GM18873 (cell line): ENCODE measurements at regions not wholly inside any gene's neighbourhood (a gene's known extent, or its start where the extent isn't known, plus 50 kb on each side); places are given as distances from the start of the nearest gene placed in this dataset.

Experiments
- ATAC-seq: cut with Tn5 transposase; IDR thresholded peaks from one replicate; pipeline ENCODE4 v1.9.1; 2021; ENCODE audit warnings: mild to moderate bottlenecking, moderate library complexity, moderate number of reproducible peaks; ENCODE audit not compliant: unreplicated experiment, low FRiP score

DNA sequence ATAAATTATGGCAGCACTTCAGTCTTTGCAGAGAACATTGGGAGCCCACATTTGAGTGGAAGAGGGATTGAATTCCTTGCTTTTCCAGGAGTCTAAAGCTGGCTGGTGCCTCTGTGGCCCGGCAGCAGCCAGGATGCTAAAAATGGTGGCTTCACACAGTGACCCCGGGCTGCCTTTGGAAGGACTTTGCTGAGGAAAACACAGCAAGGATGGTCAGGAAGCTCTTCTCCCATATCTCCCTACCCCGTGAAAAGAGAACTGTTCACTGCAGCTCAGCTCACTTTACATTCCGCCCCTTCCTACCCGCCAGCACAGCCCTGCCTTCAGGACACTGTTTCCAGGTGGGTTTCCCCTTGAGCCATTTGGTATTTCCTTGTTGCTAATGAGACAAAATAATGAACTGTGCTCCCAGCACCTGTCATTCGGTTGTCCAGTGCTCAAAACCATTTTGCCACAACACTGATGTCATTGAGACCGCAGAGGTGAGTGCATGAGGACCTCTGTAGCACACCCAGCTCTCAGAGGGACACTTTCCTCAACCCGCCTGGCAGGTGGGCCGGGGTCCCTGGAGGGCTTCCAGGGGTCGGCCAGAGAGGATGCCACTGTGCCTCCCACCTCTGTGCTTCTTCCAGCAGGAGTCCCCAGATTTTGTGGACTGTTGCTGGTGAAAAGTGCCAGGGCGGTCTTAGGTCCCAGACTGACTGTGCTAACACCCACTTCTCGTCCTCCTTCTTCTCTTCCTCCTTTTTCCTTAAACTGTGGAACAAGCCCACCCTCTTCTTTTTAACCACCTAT lies 255.7 kb upstream of the PPP2R2D start:
- ATAC-seq = no peak

DNA sequence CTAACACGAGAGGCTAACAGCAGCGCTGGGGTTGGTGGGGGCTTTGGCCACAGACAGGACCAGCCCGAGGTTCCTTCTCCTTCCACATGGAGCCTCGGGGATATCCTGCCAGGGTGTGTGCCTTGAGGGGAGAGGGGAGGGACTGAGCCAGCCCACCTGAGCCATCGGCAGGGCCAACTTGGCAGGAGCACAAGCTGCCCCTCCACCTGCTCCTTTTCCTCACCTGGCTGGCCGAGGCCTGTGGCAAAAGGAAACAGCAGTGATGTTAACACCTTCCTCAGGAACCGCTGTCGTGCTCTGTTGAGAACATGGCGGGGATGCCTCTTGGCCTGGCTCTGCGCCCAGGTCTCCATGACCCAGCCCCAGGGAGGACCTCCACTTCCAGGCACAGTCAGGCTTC lies 255.1 kb upstream of the PPP2R2D start:
- no peak for ATAC-seq

DNA sequence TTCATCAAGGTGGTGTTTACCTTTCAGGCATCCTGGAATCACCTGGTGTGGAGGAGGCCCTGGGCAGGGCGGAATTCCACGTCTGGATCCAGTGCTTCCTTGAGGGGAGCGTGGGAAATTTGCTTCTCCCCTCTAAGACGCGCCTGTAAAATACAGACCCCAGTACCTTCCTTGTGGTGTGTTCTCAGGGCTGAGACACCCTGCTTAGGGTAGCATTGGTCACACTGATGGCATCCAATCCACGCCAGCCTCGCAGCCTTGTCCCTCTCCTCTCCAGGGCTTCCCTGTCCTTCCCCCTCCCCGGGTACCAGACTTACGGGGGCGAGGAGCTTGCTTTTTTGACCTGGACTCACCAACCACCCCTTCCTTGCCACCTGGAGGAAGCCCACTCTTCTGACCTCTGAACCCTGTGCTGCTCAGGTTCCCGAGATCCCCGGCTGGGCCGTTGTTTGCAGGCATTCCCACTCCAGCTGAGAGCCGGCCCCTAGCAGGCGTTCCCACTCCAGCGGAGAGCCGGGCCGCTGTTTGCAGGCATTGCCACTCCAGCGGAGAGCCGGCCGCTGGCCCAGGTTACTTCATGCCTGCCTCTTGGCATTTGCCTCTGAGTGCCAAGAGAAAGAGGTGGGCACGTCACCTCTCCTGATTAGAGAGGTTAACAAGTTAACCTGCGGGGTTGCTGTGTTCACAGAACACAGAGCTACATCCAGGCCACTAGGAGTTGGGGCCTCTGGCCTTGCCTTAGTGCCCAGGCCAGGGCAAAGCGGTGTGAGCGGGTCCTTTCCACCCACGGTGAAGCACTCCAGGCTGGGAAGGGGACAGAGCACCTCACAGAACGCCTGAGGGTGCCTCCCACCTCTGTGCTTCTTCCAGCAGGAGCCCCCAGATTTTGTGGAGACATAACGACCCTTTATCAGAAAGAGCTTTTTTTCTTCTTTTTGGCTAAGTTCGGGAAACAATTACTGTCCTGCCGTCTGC lies 254.0 kb upstream of the PPP2R2D start:
- no peak for ATAC-seq

DNA sequence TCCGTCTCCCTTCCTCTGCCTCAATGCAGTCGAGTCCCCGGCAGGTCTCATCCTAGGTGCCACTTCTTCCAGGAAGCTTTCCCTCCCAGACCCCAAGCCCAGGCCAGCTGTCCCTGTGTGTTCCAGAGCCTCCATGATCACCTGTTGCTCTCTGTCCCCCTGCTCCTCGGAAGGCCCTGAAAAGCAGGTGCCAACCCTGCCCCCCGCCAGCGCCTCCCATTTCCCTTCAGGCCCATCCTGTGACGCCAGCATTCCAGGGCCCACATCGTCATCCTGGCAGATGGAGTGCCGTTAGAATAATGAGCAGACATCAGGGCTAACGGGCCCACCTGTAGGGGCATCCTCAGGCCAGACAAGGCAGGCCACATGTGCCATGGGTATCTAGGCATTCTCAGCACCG lies 253.0 kb upstream of the PPP2R2D start:
- ATAC-seq = no peak

DNA sequence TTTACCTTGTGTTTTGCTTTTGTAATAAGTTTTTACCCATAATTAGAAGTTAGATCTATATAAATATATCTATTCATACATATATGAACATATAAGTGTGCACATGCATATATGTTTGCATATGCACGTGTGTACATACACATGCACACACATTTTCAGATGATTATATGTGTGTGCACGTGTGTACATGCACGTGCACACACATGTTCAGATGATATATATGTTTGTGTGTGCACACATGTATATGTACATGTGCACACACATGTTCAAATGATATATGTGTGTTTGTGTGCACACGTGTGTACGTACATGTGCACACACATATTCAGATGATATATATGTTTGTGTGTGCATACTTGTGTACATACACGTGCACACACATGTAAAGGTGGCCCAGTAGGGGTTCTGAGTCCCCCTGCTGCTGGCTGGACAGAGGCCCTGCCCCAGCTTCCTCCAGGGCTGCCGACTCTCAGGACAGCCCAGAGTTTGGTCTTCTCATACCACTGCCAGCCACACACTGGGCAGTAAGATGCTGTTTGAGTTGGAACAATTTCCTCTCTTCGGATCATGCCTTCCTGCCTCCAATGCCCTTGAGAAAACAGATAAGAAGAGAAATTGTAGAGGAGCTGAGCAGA lies 252.3 kb upstream of the PPP2R2D start:
- no peak for ATAC-seq

DNA sequence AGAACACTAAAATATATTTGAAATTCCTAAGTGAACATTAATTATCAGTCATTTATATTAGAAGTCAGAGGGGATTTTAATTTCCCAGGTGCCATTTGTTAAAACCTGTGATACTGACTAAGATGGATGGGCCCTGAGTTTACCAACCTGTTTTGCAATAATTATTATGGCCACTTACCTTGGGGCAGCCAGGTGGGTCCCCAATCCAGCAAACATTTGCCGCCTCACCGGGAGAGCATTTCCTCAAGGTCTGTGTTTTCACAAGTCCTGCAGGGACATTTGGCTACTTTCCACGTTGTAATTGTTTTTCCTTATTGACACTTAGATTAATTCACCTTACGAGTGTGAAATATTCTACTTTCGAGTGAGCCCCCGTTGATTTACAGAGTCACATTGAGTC lies 251.2 kb upstream of the PPP2R2D start:
- no peak for ATAC-seq

DNA sequence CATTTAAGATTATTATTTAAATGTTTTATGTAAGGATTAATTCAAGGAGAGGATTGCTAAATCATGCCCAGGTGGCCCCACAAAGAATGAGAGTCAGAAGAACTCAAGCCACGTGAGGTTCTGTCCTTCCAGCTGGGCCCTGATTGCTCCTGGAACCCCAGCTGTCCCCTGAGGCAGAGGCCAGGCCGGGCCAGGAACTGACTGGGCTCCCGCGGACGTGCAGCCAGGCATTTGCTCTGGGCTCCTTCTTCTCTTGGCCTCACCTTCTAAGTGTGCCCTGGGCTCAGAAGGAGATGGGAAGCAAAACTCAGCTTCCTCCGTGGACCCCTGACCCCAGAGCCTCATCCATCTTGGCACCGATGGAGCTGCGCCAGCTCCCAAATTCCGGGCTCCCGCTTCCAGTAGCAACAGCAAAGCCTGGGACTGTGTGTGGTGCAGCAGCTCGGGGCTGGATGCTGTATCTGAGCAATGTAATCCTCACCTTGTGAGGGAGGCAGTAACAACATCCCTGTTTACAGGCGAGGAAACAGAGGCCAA lies 250.6 kb upstream of the PPP2R2D start:
- ATAC-seq = no peak

DNA sequence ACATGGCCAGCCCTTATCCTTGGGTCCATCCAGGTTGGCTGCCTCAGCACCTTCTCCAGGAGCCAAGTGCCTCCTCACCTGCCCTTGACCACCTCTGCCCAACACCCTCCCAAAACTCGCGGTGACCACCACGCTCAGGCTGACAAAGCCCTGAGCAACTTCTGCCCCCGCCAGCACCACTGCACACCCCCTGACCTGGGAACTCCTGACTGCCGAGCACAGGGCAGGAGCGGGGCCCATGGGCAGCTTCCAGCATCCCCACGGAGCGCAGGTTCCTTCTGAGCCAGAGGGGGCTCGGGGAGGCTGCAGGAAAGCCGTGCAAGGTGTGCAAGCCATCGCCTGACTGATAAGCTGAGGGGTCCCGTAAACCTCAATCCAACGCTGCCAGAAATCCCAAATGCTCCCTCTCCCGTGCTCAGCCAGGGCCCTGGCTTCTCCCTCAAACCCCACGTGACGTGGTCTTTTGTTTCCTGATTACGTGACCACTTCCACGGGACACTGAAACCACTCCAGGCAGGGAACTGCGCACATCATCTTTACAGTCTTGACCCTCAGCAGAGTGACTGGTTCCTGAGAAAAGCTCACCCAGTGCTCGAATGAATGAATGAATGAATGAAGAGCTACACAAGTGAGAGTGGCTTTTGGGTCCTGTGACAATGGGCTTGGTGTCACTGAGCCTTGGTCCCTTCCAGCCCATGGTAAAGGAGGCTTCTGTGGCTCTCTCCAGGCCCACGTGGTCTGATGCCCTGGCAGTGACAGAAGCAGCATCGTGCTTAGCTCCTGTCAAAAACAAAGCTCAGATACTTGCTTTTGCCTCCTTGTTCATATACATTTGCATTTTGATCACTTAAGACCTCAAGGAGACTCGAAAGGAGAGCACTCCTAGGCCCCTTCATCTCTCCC lies 249.8 kb upstream of the PPP2R2D start:
- no peak for ATAC-seq

DNA sequence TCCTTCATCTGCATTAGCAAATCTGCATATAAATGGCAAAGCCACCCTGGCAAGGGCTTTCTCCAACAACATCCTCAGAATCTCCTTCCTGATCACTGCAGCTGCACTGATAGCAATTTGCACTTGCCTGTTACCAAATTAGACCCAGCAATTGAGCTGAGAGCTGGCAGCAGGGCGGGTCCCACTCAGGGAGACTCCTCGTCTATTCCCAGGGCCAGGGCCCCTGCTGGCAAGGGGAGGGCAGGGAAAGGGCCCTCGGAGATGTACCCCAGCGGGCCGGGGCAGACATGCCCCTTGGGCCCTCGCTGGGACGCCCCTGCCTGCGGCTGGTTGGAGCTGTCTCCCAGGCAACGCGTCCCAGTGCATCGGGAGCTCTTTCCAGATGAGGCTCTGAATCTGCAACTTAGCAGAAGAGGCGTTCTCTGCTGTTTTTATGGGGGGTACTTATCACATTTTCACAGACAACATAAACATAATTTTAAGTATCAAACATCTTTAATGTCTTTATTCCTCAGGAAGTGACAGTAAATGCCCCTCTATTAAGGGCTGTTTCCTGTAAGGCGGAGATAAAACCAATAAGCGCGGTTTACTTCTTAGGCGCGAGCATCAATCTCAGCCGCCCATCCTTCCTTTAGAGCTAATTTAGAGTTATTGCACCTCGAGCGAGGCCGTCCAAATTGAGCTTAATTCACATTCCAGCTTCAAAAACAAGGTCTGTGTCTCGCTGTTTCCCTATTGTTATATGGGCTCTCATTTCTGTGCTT lies 249.0 kb upstream of the PPP2R2D start:
- ATAC-seq = no peak

DNA sequence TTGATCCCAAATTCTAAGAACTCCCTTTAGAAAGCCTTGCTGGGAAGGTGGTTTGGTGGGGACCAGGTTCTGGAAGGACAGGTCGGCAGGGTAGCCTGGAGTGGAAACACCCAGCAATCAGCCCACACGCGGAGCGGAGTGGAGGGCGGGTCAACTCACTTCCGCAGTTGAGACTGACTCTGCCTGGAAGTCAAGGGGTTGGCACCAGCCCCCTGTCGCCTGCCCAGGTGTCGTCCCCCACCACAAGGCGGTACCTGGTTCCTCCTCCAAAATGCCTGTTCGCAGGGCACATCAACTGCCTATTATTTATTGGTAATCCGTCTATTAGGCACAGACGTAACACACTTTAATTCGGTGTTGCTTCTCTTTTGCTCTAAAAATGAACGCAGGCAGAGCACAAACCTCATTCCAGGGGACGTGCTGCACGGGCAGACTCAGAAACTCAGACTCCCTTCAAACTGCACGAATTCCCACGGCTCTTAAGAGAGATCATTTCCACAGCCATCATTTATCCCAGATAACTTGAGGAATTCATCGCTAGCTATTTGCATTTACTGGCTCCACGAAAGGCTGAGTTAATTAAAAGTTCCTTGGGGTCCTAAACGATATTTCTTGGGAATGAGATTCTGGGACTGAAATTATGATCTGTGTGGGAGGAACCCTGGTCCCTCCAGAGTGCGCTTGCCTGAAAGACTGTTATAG lies 248.2 kb upstream of the PPP2R2D start:
- no peak for ATAC-seq

DNA sequence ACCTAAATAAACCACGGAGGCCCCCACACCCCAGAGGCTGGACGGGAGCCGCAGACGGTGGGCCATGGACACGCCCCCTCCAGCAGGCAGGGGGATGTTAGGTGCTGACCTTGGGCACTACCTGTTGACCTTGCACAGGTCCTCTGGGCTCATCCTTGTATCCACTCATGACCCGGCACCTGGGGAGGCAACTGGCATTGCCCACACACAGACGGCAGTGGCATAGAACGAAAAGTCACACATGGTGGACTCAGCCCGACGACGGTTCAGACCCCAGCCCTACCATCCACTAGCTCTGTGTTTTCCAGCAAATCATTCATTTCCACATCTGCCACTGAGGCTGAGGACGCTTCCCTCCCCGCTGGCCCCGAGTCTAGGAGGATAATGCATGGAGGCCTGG lies 247.7 kb upstream of the PPP2R2D start:
- no peak for ATAC-seq

DNA sequence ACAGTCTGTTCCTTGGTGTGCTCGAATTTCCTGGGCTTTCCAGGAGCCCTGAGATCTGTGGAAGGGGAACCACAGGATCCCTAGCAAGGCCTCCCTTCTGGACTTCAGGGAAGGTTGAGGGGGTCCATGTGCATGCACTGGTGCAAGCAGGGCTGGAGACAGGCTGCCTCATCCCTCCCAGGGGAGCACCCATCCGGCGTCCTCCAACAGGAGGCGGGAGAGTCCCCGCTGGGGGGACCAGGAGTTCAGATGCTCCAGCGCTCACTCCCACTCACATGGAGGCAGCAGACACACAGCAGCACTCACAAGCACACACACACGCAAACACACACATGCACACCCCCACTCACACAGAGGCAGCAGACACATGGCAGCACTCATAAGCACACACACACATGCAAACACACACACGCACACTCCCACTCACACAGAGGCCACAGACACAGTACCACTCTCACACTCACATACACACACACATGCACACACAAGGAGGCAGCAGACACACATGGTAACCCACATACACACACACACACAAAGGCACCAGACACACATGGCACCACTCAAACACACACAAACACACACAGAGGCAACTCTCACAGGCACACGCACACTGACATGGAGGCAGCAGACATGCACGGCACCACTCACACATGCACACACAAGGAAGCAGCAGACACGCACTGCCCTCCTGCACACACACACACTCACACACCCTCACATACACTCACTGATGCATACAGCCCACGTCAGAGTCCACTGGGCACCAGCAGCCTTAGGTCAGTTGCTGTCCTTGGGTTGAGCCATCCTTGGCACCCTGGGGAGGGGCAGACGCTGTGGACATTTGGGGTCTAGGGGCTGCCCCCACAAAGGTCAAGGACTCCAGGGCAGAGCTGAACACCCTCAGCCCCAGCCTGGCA lies 247.0 kb upstream of the PPP2R2D start:
- no peak for ATAC-seq

DNA sequence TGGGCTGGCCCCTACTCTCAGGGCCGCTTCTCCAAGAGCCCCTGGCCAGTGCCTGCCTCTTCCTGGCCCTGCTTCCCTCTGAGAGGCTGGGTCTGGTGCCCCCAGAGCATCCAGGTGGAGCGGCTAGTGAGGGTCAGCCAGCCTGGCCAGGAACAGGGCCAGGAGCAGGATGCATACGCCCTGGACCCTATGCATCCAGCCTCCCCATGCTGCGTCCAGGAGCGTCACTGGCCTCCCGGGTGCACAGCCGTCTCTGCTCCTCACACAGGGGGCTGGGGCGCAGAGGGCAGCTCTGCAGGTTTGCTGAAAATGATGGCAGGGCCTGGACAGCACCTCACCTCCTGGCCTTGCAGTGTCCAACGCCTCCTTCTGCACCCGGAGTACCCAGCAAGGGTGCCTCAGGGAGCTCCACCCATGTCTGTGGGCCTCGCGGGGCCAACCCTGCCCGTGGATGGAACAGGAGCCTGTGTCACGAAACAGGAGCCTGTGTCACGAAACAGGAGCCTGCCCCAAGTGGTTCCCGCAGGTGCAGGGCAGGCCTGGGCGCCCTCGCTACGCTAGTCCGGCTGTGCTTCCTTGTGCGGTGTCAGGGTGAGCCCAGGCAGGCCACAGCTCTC lies 246.2 kb upstream of the PPP2R2D start:
- ATAC-seq = no peak

DNA sequence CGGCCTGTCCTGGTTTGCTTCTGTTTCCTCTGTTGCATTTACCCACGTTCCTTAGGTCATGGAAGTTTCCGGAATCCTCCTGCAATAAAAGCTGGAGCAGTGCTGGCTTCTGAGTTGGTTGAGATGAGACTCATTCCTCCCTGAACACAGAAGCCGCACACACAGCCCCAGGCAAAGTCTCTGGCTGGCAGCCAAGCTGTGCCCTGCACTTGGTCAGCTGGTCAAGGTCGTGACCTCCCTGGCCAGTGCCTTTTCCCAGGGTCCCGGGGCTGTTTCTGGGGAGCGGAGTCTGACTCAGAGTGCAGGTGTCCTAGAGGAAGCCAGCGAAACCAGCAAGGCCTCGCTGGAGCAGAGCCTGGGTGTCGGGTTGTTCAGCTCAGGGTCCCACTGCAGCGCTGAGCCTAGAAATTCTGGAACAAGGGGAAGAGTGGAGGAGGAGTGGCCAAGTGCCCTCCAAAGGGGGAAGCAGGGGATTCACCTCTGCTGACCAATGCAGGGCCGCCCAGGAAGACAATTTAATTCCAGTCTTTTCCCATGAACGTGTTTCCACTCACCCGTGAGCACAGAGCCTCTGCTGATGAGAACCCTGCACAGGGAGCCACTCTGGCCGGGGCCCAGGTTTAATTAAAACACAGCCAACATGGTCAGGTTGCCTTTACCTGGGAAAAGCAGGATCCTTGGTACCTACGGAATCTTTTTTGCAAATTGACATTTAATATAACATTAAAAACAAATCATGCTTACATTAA lies 245.5 kb upstream of the PPP2R2D start:
- ATAC-seq = no peak

DNA sequence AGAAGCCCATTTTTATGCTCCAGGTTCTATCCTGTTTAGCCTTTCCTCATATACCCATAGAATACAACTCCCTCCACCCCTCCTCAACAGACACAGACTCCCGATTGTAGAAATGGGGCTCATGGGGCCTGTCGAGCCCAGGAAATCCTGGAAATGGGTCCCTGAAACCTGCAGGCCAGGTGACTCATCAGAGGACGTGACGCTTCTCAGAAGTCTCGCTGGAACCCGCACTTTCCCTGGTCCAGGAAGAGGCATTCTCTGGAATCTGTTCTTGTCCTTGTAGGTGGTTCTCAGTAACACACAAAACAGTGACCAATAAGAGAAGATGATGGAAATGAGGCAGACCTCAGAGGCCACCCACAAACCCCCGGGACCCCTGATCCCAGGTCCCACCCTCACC lies 244.8 kb upstream of the PPP2R2D start:
- no peak for ATAC-seq

DNA sequence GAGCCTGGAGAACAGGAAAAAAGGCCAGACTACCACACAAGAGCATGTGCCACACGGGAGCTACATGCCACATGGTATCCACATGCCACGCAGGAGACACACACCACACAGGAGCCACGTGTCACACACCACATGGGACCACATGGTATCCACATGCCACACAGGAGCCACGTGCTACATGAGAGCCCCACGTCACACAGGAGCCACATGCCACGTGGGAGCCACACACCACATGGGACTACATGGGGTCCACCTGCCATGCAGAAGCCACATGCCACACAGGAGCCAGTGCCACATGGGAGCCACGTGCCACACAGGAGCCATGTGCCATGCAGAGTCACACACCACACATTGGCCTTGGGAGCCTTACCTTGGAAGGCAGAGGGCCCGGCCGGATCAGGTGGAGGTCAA lies 244.4 kb upstream of the PPP2R2D start:
- ATAC-seq = no peak
